Hepatocyte (in vitro differentiated cells): ENCODE measurements at regions not wholly inside any gene's neighbourhood (a gene's known extent, or its start where the extent isn't known, plus 50 kb on each side); places are given as distances from the start of the nearest gene placed in this dataset.

Experiments used
- DNase-seq: peaks from one replicate; pipeline ENCODE4 v3.0.0-alpha.2; 2016; ENCODE audit warnings: low spot score
- H2AFZ ChIP-seq: fragments of 200-600 bp; sonication (generic); 2 replicates; pipeline ENCODE4 v1.6.0; 2016; ENCODE audit warnings: antibody characterized with exemption, mild to moderate bottlenecking
- H3K27ac ChIP-seq: fragments of 200-600 bp; sonication (generic); 2 replicates; pipeline ENCODE4 v1.5.1; 2016; ENCODE audit warnings: mild to moderate bottlenecking
- H3K27me3 ChIP-seq: fragments of 200-600 bp; sonication (generic); 2 replicates; pipeline ENCODE4 v1.6.1; 2016
- H3K36me3 ChIP-seq: fragments of 200-600 bp; sonication (generic); replicated peaks from 2 replicates; pipeline ENCODE4 v1.5.1; 2016; ENCODE audit warnings: low read depth; ENCODE audit not compliant: insufficient read depth
- H3K4me1 ChIP-seq: fragments of 200-600 bp; sonication (generic); 2 replicates; pipeline ENCODE4 v1.5.1; 2016; ENCODE audit warnings: mild to moderate bottlenecking, moderate library complexity; ENCODE audit not compliant: insufficient read depth
- H3K4me2 ChIP-seq: fragments of 200-600 bp; sonication (generic); 2 replicates; pipeline ENCODE4 v1.6.0; 2016
- H3K4me3 ChIP-seq: fragments of 200-600 bp; sonication (generic); 2 replicates; pipeline ENCODE4 v1.5.1; 2016; ENCODE audit warnings: mild to moderate bottlenecking
- H3K79me2 ChIP-seq: fragments of 200-600 bp; sonication (generic); 2 replicates; pipeline ENCODE4 v1.6.0; 2017; ENCODE audit warnings: mild to moderate bottlenecking
- H3K9me2 ChIP-seq: fragments of 200-600 bp; sonication (generic); replicated peaks from 2 replicates; pipeline ENCODE4 v1.6.0; 2017; ENCODE audit warnings: mild to moderate bottlenecking; ENCODE audit not compliant: insufficient read depth
- H3K9me3 ChIP-seq: fragments of 200-600 bp; sonication (generic); 2 replicates; pipeline ENCODE4 v1.5.1; 2016; ENCODE audit warnings: low read depth, mild to moderate bottlenecking
- H4K20me1 ChIP-seq: fragments of 200-600 bp; sonication (generic); 2 replicates; pipeline ENCODE4 v1.6.0; 2016; ENCODE audit warnings: mild to moderate bottlenecking; ENCODE audit not compliant: insufficient read depth, poor library complexity, severe bottlenecking
- CTCF ChIP-seq: fragments of 200-600 bp; sonication (generic); IDR thresholded peaks from 2 replicates; pipeline ENCODE4 v1.5.1; 2016; ENCODE audit warnings: antibody characterized with exemption, mild to moderate bottlenecking; ENCODE audit not compliant: poor library complexity
- EZH2 ChIP-seq: fragments of 200-600 bp; sonication (generic); IDR thresholded peaks from 2 replicates; pipeline ENCODE4 v1.6.1; 2016; ENCODE audit warnings: antibody characterized with exemption, mild to moderate bottlenecking, borderline replicate concordance
- EZH2phosphoT487 ChIP-seq: fragments of 200-600 bp; sonication (generic); IDR thresholded peaks from one replicate; pipeline ENCODE4 v1.6.1; 2018; ENCODE audit warnings: antibody characterized with exemption, mild to moderate bottlenecking, low read depth, moderate library complexity; ENCODE audit not compliant: unreplicated experiment, severe bottlenecking
- WGBS: methylation state at CpG from one replicate; pipeline ENCODE4 v1.1.6; 2016; ENCODE audit warnings: low lambda C conversion rate; ENCODE audit errors: missing lambda C conversion rate; 5-methylcytosine and 5-hydroxymethylcytosine counted together

DNA sequence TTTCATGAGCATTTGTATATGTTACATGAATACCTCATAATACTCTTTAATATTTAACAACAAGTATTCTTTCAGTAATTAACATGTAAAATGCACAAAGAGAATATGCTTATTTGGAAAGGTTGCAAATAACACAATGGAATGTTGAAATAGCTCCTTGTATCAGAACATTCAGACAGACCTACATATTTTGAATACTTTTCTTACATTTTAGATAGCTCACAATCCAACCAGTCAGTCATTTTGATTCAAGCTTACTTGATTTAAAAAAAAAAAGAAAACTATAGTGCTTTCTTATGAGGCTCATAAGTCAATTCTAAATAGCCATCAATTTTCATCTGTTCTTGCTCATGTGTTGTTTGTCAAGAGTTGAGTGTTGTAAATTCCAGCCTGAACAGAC is 518.8 kb downstream of the ADGRL2 start:
- Histone ChIP-seq H3K4me3 (no peak overlapping the region), H3K27me3 (no peaks in the 10 kb centered on the region), H2AFZ (no peak overlapping the region), H3K27ac (no peak overlapping the region), H3K4me2 (no peak overlapping the region), H3K9me2 (no peaks in the 10 kb centered on the region), H3K9me3 (no peaks in the 10 kb centered on the region), H4K20me1 (no peaks in the 10 kb centered on the region), H3K36me3 (no peaks in the 10 kb centered on the region), H3K79me2 (no peaks in the 10 kb centered on the region), H3K4me1 (peaks cover 7% of the 10 kb centered on the region)
- TF ChIP-seq EZH2 (no peak), CTCF (no peak), EZH2phosphoT487 (no peak)
- DNase-seq, result no peak

DNA sequence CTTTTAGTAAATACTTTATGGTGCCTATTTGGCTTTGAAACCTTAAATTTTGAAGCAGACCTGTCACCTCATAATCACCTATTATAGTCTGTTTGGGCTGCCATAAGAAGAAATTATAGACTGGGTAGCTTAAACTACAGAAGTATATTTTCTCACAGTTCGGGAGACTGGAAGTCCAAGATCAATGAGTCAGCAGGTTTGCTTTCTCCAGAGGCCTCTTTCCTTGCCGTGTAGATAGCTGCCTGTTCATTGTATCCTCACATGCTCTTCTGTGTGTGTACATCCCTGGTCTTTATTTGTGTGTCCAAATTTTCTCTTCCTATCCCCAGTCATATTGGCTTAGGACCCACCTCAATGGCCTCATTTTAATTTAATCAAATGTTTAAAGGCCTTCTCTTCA is 518.2 kb downstream of the ADGRL2 start:
- no peak for DNase-seq
- Histone ChIP-seq H3K27ac (no peak overlapping the region), H3K4me1 (peaks cover 7% of the 10 kb centered on the region), H2AFZ (no peak overlapping the region), H3K9me2 (no peaks in the 10 kb centered on the region), H3K4me3 (no peak overlapping the region), H4K20me1 (no peaks in the 10 kb centered on the region), H3K27me3 (no peaks in the 10 kb centered on the region), H3K4me2 (no peak overlapping the region), H3K9me3 (no peaks in the 10 kb centered on the region), H3K79me2 (no peaks in the 10 kb centered on the region), H3K36me3 (no peaks in the 10 kb centered on the region)
- WGBS, result 65% methylated on average over 2 of the region's 2 CpGs
- no peak for TF ChIP-seq CTCF
- no peak for TF ChIP-seq EZH2
- TF ChIP-seq EZH2phosphoT487, result no peak

DNA sequence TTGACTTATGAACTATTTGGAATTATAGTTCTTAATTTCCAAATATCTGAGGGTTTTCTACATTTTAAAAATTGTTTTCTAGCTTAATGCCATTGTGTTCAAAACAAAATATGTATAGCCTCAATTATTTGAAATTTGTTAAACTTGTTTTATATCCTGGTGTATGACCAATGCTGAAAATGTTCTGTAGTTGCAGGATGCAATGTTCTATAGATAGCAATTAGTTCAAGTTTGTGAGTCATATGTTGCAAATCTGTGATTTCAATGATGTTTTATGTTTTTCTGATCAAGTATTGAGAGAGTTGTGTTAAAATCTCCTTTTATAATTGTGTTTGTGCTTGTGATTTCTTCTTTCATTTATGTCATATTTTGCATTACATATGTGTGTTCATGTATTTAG is 517.5 kb downstream of the ADGRL2 start:
- Histone ChIP-seq H4K20me1 (no peaks in the 10 kb centered on the region), H3K4me2 (no peak overlapping the region), H3K4me1 (peaks cover 7% of the 10 kb centered on the region), H3K27me3 (no peaks in the 10 kb centered on the region), H3K4me3 (no peak overlapping the region), H3K9me2 (no peaks in the 10 kb centered on the region), H3K27ac (no peak overlapping the region), H3K9me3 (no peaks in the 10 kb centered on the region), H3K36me3 (no peaks in the 10 kb centered on the region), H3K79me2 (no peaks in the 10 kb centered on the region), H2AFZ (no peak overlapping the region)
- DNase-seq, result no peak
- TF ChIP-seq CTCF (no peak), EZH2phosphoT487 (no peak), EZH2 (no peak)

GRCh38 chr1:82317671-82318070 is 516.9 kb downstream of the ADGRL2 start:
- H2AFZ ChIP-seq, result no peak overlapping the region
- H3K36me3 ChIP-seq, result no peaks in the 10 kb centered on the region
- TF ChIP-seq EZH2 (no peak), EZH2phosphoT487 (no peak), CTCF (no peak)
- no peak overlapping the region for H3K27ac ChIP-seq
- H3K9me2 ChIP-seq, result no peaks in the 10 kb centered on the region
- H3K4me3 ChIP-seq, result no peak overlapping the region
- H3K27me3 ChIP-seq, result no peaks in the 10 kb centered on the region
- no peaks in the 10 kb centered on the region for H3K79me2 ChIP-seq
- WGBS, result 88% methylated on average over 1 of the region's 1 CpG
- DNase-seq, result no peak
- H3K9me3 ChIP-seq, result no peaks in the 10 kb centered on the region
- no peaks in the 10 kb centered on the region for H4K20me1 ChIP-seq
- H3K4me2 ChIP-seq, result no peak overlapping the region
- H3K4me1 ChIP-seq, result peaks cover 3% of the 10 kb centered on the region
